ENCODE measurements at regions not wholly inside any gene's neighbourhood (a gene's known extent, or its start where the extent isn't known, plus 50 kb on each side); places are given as distances from the start of the nearest gene placed in this dataset.

GRCh38 chr3:13147344-13147743 is 74.1 kb upstream of the IQSEC1 start:
- H3K4me2 ChIP-seq (ENCODE audit: low read depth, low read length), result no peak overlapping the region
- TF ChIP-seq, protein P1, sequence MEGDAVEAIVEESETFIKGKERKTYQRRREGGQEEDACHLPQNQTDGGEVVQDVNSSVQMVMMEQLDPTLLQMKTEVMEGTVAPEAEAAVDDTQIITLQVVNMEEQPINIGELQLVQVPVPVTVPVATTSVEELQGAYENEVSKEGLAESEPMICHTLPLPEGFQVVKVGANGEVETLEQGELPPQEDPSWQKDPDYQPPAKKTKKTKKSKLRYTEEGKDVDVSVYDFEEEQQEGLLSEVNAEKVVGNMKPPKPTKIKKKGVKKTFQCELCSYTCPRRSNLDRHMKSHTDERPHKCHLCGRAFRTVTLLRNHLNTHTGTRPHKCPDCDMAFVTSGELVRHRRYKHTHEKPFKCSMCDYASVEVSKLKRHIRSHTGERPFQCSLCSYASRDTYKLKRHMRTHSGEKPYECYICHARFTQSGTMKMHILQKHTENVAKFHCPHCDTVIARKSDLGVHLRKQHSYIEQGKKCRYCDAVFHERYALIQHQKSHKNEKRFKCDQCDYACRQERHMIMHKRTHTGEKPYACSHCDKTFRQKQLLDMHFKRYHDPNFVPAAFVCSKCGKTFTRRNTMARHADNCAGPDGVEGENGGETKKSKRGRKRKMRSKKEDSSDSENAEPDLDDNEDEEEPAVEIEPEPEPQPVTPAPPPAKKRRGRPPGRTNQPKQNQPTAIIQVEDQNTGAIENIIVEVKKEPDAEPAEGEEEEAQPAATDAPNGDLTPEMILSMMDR (IDR thresholded peaks at IDR 0.05; ENCODE audit: low read length), result no peak
- no peak for TF ChIP-seq EZH2 (optimal IDR thresholded peaks at IDR 0.05; ENCODE audit: low read depth, low read length)
- TF ChIP-seq EZH2phosphoT487 (IDR thresholded peaks at IDR 0.05; ENCODE audit: low read length), result no peak
- H3K9me3 ChIP-seq (replicated peaks; ENCODE audit: insufficient read depth, low read length), result no peaks in the 10 kb centered on the region

DNA sequence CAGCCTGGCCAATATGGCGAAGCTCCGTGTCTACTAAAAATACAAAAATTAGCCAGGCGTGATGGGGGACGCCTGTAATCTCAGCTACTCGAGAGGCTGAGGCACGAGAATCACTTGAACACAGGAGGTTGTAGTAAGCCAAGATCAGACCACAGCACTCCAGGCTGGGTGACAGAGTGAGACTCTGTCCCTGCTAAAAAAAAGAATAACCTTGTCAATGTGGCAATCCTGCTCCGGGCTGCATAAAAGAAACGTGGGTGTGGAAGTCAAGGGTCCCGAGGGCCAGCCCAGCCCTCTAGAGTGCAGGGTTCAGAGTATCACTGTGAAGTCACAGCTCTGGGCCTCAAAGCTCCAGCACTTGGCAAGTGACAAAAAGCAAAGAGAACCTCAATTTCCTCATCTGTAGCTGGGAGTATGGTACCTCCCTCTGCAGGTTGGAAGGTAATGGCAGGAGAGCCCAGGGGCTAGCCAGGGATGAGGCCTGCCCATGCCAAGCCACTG is 73.5 kb upstream of the IQSEC1 start:
- H2AFZ ChIP-seq (ENCODE audit: low read length), result no peak overlapping the region
- no peaks in the 10 kb centered on the region for H3K36me3 ChIP-seq (replicated peaks; ENCODE audit: insufficient read depth, low read length)
- H3K4me3 ChIP-seq (ENCODE audit: low read length), result no peak overlapping the region
- no peaks in the 10 kb centered on the region for H3K9me2 ChIP-seq (replicated peaks; ENCODE audit: insufficient read depth, low read length)
- DNase-seq, result no peak
- no peaks in the 10 kb centered on the region for H3F3A ChIP-seq (ENCODE audit: insufficient read depth, low read length)
- no peaks in the 10 kb centered on the region for H4K20me1 ChIP-seq (ENCODE audit: insufficient read depth, low read length)
- no peaks in the 10 kb centered on the region for H3K79me2 ChIP-seq (ENCODE audit: low read length)
- no peak overlapping the region for H3K4me2 ChIP-seq (ENCODE audit: low read depth, low read length)
- TF ChIP-seq, protein P1 (IDR thresholded peaks at IDR 0.05; ENCODE audit: low read length), result no peak
- no peak for TF ChIP-seq EZH2phosphoT487 (IDR thresholded peaks at IDR 0.05; ENCODE audit: low read length)
- TF ChIP-seq EZH2 (optimal IDR thresholded peaks at IDR 0.05; ENCODE audit: low read depth, low read length), result no peak
- no peak overlapping the region for H3K27ac ChIP-seq (ENCODE audit: low read length)
- no peaks in the 10 kb centered on the region; the same call in 1 of the 2 replicates for H3K4me1 ChIP-seq (ENCODE audit: low read length)
- no peak overlapping the region for H3K9ac ChIP-seq (ENCODE audit: low read length)
- H3K9me3 ChIP-seq (replicated peaks; ENCODE audit: insufficient read depth, low read length), result no peaks in the 10 kb centered on the region
- H3K27me3 ChIP-seq (replicated peaks; ENCODE audit: insufficient read depth, low read length), result no peaks in the 10 kb centered on the region

More at GRCh38 chr3:13147344-13147743, 74.1 kb upstream of the IQSEC1 start:
- Histone ChIP-seq H3K9ac (ENCODE audit: low read length) (no peak overlapping the region), H3F3A (ENCODE audit: insufficient read depth, low read length) (no peaks in the 10 kb centered on the region), H3K4me1 (ENCODE audit: low read length) (no peaks in the 10 kb centered on the region; the same call in 1 of the 2 replicates), H3K4me3 (ENCODE audit: low read length) (no peak overlapping the region), H3K27ac (ENCODE audit: low read length) (no peak overlapping the region), H3K9me2 (replicated peaks; ENCODE audit: insufficient read depth, low read length) (no peaks in the 10 kb centered on the region), H4K20me1 (ENCODE audit: insufficient read depth, low read length) (no peaks in the 10 kb centered on the region), H3K36me3 (replicated peaks; ENCODE audit: insufficient read depth, low read length) (no peaks in the 10 kb centered on the region), H2AFZ (ENCODE audit: low read length) (no peak overlapping the region), H3K27me3 (replicated peaks; ENCODE audit: insufficient read depth, low read length) (no peaks in the 10 kb centered on the region), H3K79me2 (ENCODE audit: low read length) (no peaks in the 10 kb centered on the region)
- DNase-seq, result no peak

GRCh38 chr3:13145826-13146642 is 72.8 kb upstream of the IQSEC1 start:
- Histone ChIP-seq H3K4me1 (ENCODE audit: low read length) (no peaks in the 10 kb centered on the region; the same call in 1 of the 2 replicates), H3K79me2 (ENCODE audit: low read length) (no peaks in the 10 kb centered on the region), H3K4me2 (ENCODE audit: low read depth, low read length) (no peak overlapping the region), H4K20me1 (ENCODE audit: insufficient read depth, low read length) (no peaks in the 10 kb centered on the region), H3K9me2 (replicated peaks; ENCODE audit: insufficient read depth, low read length) (no peaks in the 10 kb centered on the region), H3K9me3 (replicated peaks; ENCODE audit: insufficient read depth, low read length) (no peaks in the 10 kb centered on the region), H3K4me3 (ENCODE audit: low read length) (no peak overlapping the region), H2AFZ (ENCODE audit: low read length) (no peak overlapping the region), H3K9ac (ENCODE audit: low read length) (no peak overlapping the region), H3K36me3 (replicated peaks; ENCODE audit: insufficient read depth, low read length) (no peaks in the 10 kb centered on the region), H3K27ac (ENCODE audit: low read length) (no peak overlapping the region), H3F3A (ENCODE audit: insufficient read depth, low read length) (no peaks in the 10 kb centered on the region), H3K27me3 (replicated peaks; ENCODE audit: insufficient read depth, low read length) (no peaks in the 10 kb centered on the region)
- TF ChIP-seq, protein P1 (IDR thresholded peaks at IDR 0.05; ENCODE audit: low read length), result no peak
- TF ChIP-seq EZH2 (optimal IDR thresholded peaks at IDR 0.05; ENCODE audit: low read depth, low read length), result no peak
- no peak for TF ChIP-seq EZH2phosphoT487 (IDR thresholded peaks at IDR 0.05; ENCODE audit: low read length)
- no peak for DNase-seq
